HT-29 (cell line): ENCODE measurements at regions not wholly inside any gene's neighbourhood (a gene's known extent, or its start where the extent isn't known, plus 50 kb on each side); places are given as distances from the start of the nearest gene placed in this dataset.

Experiments used
- DNase-seq: peaks from one replicate; pipeline ENCODE4 v3.0.0-alpha.2; 2015; ENCODE audit warnings: low spot score

GRCh38 chr10:61097026-61097425, 153.0 kb upstream of the RHOBTB1 start:
- no peak for DNase-seq

DNA sequence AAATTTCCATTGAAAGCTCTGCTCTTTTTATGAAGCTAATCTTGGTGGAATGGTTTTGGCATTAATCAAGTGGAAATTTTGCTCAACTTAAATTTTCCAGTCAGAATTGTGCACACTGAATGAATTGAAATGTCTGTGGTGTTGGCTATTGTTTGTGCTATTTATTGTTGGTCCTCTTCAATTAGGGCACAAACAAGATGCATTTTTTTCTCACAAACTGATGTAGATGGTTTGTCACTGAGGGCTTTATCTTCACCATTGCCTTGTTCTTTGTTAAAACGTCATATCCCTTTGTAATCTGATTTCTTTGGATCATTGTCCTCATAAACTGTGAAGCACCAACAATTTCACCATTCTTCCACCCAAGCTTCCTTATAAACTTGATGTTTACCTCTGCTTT, 152.1 kb upstream of the RHOBTB1 start:
- DNase-seq, result no peak

GRCh38 chr10:61091531-61091930, 147.5 kb upstream of the RHOBTB1 start:
- no peak for DNase-seq

DNA sequence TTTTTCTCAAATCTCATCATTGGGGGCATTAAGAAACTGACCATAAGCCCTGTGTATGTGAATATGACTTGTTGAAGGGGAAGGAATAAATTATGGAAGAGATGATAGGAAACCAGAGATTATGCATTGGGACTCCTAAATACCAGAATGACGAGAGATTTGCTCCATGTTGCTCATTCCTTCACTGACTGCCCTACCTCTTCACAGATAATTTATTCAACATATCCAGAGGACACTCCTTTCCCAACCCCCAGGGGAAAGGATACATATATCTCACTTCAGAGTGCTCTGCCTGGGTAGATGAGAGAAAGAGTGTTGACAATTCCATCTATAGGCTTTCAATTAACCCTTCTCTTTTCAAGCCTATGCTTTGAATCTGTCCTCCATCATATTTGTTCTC, 145.3 kb upstream of the RHOBTB1 start:
- DNase-seq, result no peak

DNA sequence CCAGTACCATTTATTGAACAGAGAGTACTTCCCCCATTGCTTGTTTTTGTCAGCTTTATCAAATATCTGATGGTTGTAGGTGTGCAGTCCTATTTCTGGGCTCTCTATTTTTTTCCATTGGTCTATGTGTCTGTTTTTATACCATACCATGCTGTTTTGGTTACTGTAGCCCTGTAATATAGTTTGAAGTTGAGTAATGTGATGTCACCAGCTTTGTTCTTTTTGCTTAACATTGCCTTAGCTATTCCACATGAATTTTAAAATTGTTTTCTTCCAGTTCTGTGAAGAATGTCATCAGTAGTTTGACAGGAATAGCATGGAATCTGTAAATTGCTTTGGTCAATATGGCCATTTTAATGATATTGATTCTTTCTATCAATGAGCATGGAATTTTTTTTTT, 140.5 kb upstream of the RHOBTB1 start:
- DNase-seq, result no peak

- no peak for DNase-seq
These were observed 137.3 kb upstream of the RHOBTB1 start for GRCh38 chr10:61081301-61081700.

GRCh38 chr10:61078542-61079275, 134.7 kb upstream of the RHOBTB1 start:
- no peak for DNase-seq

- DNase-seq, result no peak
These were observed 132.7 kb upstream of the RHOBTB1 start for GRCh38 chr10:61076572-61077114.

GRCh38 chr10:61073391-61073790, 129.4 kb upstream of the RHOBTB1 start:
- DNase-seq, result no peak

GRCh38 chr10:61071580-61071979, 127.6 kb upstream of the RHOBTB1 start:
- no peak for DNase-seq

DNA sequence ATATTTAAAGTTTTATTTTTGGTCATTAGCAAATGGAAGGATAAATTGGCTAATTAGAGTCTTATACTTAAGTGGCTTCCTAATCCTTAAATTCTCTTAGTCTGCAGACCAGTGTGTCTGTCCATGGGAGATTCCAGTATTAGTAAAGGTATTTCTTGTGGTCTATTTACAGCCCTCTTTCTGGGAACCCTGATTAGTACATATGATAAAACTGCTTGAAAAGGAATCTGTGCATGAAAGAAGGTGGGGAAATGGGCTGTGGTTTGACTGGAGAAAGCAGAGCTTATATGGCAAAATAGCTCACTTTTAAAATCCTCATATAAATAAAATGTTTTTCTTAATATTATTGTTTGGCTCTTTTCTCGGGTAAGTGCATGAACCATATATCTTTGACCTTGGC, 124.5 kb upstream of the RHOBTB1 start:
- no peak for DNase-seq

GRCh38 chr10:61067671-61068336, 123.8 kb upstream of the RHOBTB1 start:
- DNase-seq, result no peak

DNA sequence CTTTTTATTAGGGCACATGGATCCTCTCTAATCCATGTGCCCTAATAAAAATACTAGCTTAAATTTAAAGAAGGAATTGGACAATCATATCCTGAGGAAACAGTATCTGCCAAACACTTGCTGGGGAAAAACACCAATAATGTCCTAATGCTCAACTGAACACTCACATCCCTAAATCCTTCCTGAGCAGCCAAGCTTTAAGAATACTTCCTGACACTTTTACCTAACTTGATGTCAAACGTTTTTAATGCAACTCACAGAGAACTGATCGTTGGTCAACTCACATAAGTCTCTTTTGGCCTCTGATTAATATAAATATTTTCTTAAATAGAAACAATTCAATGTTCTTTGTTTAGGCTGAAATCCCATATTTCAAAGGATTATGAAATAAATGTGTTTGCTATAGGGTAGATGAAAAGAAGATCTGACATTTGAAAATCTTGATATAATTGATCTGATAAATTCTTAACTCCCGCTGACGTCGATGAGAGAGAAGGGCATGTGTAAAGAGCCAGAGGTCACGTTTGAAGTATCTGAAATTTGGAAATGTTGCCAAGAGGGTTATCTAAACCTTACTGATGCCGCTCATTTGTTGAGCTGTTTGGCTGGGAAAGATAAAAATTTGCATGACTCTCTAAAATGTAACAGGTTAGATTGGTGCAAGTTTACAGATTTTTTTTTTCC, 122.8 kb upstream of the RHOBTB1 start:
- DNase-seq, result no peak

- no peak for DNase-seq
These were observed 121.1 kb upstream of the RHOBTB1 start for GRCh38 chr10:61065051-61065450.

- DNase-seq, result no peak
These were observed 120.4 kb upstream of the RHOBTB1 start for GRCh38 chr10:61064356-61064755.

DNA sequence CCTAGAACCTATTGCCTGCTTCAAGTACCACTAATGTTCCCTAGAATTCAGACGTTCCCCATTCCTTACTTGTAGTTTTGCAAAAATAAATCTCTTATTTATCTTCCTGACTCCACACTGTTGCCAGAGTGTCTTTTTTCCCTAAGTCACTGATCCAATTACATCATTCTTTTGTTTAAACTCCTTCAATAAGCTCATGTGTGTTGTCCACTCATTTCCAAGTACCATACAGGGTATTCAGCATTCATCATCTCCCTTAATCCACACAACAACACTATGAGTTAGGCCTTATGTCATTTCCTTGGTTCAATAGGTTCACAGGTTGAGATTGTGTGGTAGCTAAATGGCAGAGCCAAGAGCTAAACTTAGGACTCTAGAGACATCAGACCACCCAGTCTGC, 119.9 kb upstream of the RHOBTB1 start:
- no peak for DNase-seq

DNA sequence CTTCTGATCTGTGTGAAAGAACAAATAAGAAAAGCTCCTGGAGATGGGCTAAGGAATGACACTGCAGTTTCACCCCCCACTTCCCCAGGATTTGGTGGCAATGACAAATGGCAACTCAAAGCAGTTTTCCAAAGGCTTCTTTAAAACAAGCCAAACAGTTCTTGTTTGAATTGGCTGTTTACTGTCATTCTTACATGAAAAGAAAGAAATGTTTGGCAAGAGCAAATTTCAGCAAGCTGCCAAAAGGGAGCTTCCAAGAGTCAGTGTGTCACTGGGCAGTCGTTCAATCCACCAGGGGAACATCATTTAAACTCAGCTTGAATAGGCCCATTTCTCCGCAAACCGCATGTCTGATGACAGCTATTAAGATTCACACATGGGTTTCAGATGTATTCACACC, 119.0 kb upstream of the RHOBTB1 start:
- no peak for DNase-seq

- DNase-seq, result no peak
These were observed 118.0 kb upstream of the RHOBTB1 start for GRCh38 chr10:61061923-61062504.

- DNase-seq, result no peak
These were observed 115.7 kb upstream of the RHOBTB1 start for GRCh38 chr10:61059636-61060035.

- DNase-seq, result no peak
These were observed 108.7 kb upstream of the RHOBTB1 start for GRCh38 chr10:61052469-61053205.

GRCh38 chr10:61051344-61051743, 107.4 kb upstream of the RHOBTB1 start:
- no peak for DNase-seq
